ENCODE measurements at regions not wholly inside any gene's neighbourhood (a gene's known extent, or its start where the extent isn't known, plus 50 kb on each side); places are given as distances from the start of the nearest gene placed in this dataset.

DNA sequence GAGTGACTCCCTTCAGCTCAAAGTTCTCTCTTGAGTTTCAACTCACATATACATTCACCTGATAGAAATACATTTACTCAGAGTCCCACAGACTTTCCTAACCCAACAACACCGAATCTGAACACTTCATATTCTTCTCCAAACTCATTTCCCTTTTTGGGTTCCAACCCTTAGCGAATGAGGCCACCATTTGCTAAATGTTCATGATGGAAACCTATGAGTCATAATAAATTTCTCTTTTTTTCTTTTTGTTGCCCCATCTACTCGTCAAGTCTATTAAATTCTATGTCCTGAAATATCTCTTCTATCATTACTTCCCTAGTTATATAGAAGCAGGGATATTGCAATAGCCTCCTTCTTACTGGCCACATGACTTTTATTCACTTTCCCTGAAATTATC, 100.1 kb downstream of the HLX start:
- Histone ChIP-seq H4K8ac (ENCODE audit: low read depth, low read length) (no peak overlapping the region), H3K79me1 (ENCODE audit: low read depth, low read length) (no peaks in the 10 kb centered on the region), H3K27ac (replicated peaks; ENCODE audit: low read length) (no peak overlapping the region), H2BK5ac (ENCODE audit: low read length) (no peak overlapping the region), H3K4me2 (ENCODE audit: insufficient read depth, low read length, poor library complexity, severe bottlenecking) (no peak overlapping the region), H3K4ac (ENCODE audit: low read length) (no peak overlapping the region), H2AFZ (ENCODE audit: low read length) (no peak overlapping the region), H3K14ac (ENCODE audit: low read length) (no peak overlapping the region), H3K18ac (ENCODE audit: low read length) (no peak overlapping the region), H3K4me3 (ENCODE audit: low read length in 2 of 2) (no peak overlapping the region), H2BK12ac (ENCODE audit: low read length) (no peak overlapping the region), H3K4me1 (ENCODE audit: control insufficient read depth in 2 of 2, insufficient read depth in 1 of 2, low read depth in 1 of 2, low read length in 2 of 2) (peaks cover 0 to 2% of the 10 kb centered on the region in 2 donors), H2AK5ac (ENCODE audit: low read depth, low read length) (no peak overlapping the region), H3K23ac (ENCODE audit: low read depth, low read length, poor library complexity) (no peak overlapping the region), H3K27me3 (ENCODE audit: control insufficient read depth in 3 of 3, insufficient read depth in 3 of 3, low read depth in 1 of 3, low read length in 3 of 3) (no peaks in the 10 kb centered on the region), H3K36me3 (replicated peaks in 1 of 2; ENCODE audit: control insufficient read depth in 2 of 2, insufficient read depth in 2 of 2, low read length in 2 of 2) (no peaks in the 10 kb centered on the region), H2BK120ac (ENCODE audit: low read depth, low read length) (no peak overlapping the region), H4K91ac (ENCODE audit: low read depth, low read length, poor library complexity) (no peak overlapping the region), H3K9me3 (replicated peaks in 1 of 2; ENCODE audit: control insufficient read depth in 2 of 2, insufficient read depth in 1 of 2, low read depth in 1 of 2, low read length in 2 of 2) (no peaks in the 10 kb centered on the region), H2BK15ac (ENCODE audit: low read length) (no peak overlapping the region), H3K9ac (ENCODE audit: low read depth, low read length, poor library complexity) (no peak overlapping the region)
- WGBS, 2 donors (ENCODE audit: extremely low coverage in 2 of 2, insufficient read length in 2 of 2, insufficient replicate concordance in 1 of 2): 100% methylated on average over 1 of the region's 3 CpGs; no CpG with 5 or more reads in 1 of the 2 donors
- DNase-seq (ENCODE audit: low spot score): no peak

DNA sequence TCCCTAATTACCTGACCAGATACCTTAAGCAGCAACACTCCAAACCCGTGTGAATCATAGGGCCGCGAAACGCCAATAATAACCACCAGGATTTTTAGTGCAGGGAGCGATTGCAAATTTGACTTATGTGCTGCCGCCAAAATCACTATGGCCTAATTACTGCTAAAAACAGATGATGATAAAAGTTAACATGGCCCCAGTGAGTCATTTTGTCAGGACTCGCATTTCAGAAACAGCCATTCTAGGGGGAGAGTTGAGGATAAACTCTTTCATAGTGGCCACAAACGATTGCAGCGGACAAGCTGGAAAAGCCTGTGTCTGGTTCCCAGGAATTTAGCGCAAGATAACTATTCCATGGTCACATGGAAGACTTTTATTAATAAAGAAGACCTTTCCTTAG, 103.4 kb downstream of the HLX start:
- Histone ChIP-seq H3K79me1 (ENCODE audit: low read depth, low read length) (no peaks in the 10 kb centered on the region), H3K9me3 (replicated peaks in 1 of 2; ENCODE audit: control insufficient read depth in 2 of 2, insufficient read depth in 1 of 2, low read depth in 1 of 2, low read length in 2 of 2) (no peaks in the 10 kb centered on the region), H4K8ac (ENCODE audit: low read depth, low read length) (no peak overlapping the region), H2BK15ac (ENCODE audit: low read length) (no peak overlapping the region), H2BK12ac (ENCODE audit: low read length) (no peak overlapping the region), H3K23ac (ENCODE audit: low read depth, low read length, poor library complexity) (no peak overlapping the region), H2BK120ac (ENCODE audit: low read depth, low read length) (no peak overlapping the region), H2AK5ac (ENCODE audit: low read depth, low read length) (no peak overlapping the region), H3K4me2 (ENCODE audit: insufficient read depth, low read length, poor library complexity, severe bottlenecking) (no peak overlapping the region), H2AFZ (ENCODE audit: low read length) (no peak overlapping the region), H3K27me3 (ENCODE audit: control insufficient read depth in 3 of 3, insufficient read depth in 3 of 3, low read depth in 1 of 3, low read length in 3 of 3) (no peaks in the 10 kb centered on the region), H3K4me1 (ENCODE audit: control insufficient read depth in 2 of 2, insufficient read depth in 1 of 2, low read depth in 1 of 2, low read length in 2 of 2) (no peaks in the 10 kb centered on the region), H2BK5ac (ENCODE audit: low read length) (no peak overlapping the region), H4K91ac (ENCODE audit: low read depth, low read length, poor library complexity) (no peak overlapping the region), H3K18ac (ENCODE audit: low read length) (no peak overlapping the region), H3K27ac (replicated peaks; ENCODE audit: low read length) (no peak overlapping the region), H3K4ac (ENCODE audit: low read length) (no peak overlapping the region), H3K36me3 (replicated peaks in 1 of 2; ENCODE audit: control insufficient read depth in 2 of 2, insufficient read depth in 2 of 2, low read length in 2 of 2) (no peaks in the 10 kb centered on the region), H3K4me3 (ENCODE audit: low read length in 2 of 2) (no peak overlapping the region), H3K14ac (ENCODE audit: low read length) (no peak overlapping the region), H3K9ac (ENCODE audit: low read depth, low read length, poor library complexity) (no peak overlapping the region)
- no peak for DNase-seq (ENCODE audit: low spot score)
- no CpG with 5 or more reads among the region's 10 CpGs for WGBS, 2 donors (ENCODE audit: extremely low coverage in 2 of 2, insufficient read length in 2 of 2, insufficient replicate concordance in 1 of 2)

DNA sequence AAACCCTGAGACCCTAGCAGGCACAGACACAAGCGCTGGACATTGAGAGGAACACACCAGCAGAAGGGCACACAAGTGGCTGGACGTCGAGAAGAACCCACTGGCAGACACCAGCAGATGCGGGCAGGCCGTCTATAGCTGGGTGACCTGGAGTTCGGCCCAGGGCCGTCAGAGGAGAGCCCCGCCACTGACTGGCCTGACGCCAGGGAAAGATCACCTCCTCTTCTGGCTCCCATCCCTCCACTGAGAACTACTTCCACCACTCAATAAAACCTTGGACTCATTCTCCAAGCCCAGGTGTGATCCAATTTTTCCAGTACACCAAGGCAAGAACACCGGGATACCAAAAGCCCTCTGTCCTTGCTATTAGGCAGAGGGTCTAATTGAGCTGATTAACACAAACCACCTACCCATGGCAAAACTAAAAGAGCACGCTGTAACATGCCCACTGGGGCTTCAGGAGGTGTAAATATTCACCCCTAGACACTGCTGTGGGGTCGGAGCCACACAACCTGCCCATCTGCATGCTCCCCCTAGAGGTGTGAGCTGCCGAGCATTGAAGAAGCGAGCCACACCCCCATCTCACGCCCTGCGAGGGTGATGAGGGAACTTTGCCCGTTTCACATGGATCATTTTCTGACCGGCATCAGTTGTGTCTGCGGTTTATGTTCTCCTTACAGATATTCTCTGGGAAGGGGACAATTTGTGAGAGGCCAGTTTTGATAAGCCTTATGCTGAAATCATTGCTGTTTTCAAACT, 104.8 kb downstream of the HLX start:
- no peak overlapping the region for H2BK15ac ChIP-seq (ENCODE audit: low read length)
- no peaks in the 10 kb centered on the region for H3K27me3 ChIP-seq (ENCODE audit: control insufficient read depth in 3 of 3, insufficient read depth in 3 of 3, low read depth in 1 of 3, low read length in 3 of 3)
- H4K91ac ChIP-seq (ENCODE audit: low read depth, low read length, poor library complexity): no peak overlapping the region
- H3K4me1 ChIP-seq (ENCODE audit: control insufficient read depth in 2 of 2, insufficient read depth in 1 of 2, low read depth in 1 of 2, low read length in 2 of 2): no peaks in the 10 kb centered on the region
- H3K9me3 ChIP-seq (replicated peaks in 1 of 2; ENCODE audit: control insufficient read depth in 2 of 2, insufficient read depth in 1 of 2, low read depth in 1 of 2, low read length in 2 of 2): no peaks in the 10 kb centered on the region
- H3K9ac ChIP-seq (ENCODE audit: low read depth, low read length, poor library complexity): no peak overlapping the region
- no peak overlapping the region for H3K4me2 ChIP-seq (ENCODE audit: insufficient read depth, low read length, poor library complexity, severe bottlenecking)
- H4K8ac ChIP-seq (ENCODE audit: low read depth, low read length): no peak overlapping the region
- no peak overlapping the region for H3K18ac ChIP-seq (ENCODE audit: low read length)
- no peak for DNase-seq (ENCODE audit: low spot score)
- H3K23ac ChIP-seq (ENCODE audit: low read depth, low read length, poor library complexity): no peak overlapping the region
- H3K4me3 ChIP-seq (ENCODE audit: low read length in 2 of 2): no peak overlapping the region
- no peak overlapping the region for H3K27ac ChIP-seq (replicated peaks; ENCODE audit: low read length)
- no peak overlapping the region for H2BK120ac ChIP-seq (ENCODE audit: low read depth, low read length)
- H3K4ac ChIP-seq (ENCODE audit: low read length): no peak overlapping the region
- no CpG with 5 or more reads among the region's 19 CpGs for WGBS, 2 donors (ENCODE audit: extremely low coverage in 2 of 2, insufficient read length in 2 of 2, insufficient replicate concordance in 1 of 2)
- no peak overlapping the region for H2AFZ ChIP-seq (ENCODE audit: low read length)
- no peak overlapping the region for H2BK12ac ChIP-seq (ENCODE audit: low read length)
- no peak overlapping the region for H2AK5ac ChIP-seq (ENCODE audit: low read depth, low read length)
- no peaks in the 10 kb centered on the region for H3K79me1 ChIP-seq (ENCODE audit: low read depth, low read length)
- no peaks in the 10 kb centered on the region for H3K36me3 ChIP-seq (replicated peaks in 1 of 2; ENCODE audit: control insufficient read depth in 2 of 2, insufficient read depth in 2 of 2, low read length in 2 of 2)
- no peak overlapping the region for H2BK5ac ChIP-seq (ENCODE audit: low read length)
- H3K14ac ChIP-seq (ENCODE audit: low read length): no peak overlapping the region

DNA sequence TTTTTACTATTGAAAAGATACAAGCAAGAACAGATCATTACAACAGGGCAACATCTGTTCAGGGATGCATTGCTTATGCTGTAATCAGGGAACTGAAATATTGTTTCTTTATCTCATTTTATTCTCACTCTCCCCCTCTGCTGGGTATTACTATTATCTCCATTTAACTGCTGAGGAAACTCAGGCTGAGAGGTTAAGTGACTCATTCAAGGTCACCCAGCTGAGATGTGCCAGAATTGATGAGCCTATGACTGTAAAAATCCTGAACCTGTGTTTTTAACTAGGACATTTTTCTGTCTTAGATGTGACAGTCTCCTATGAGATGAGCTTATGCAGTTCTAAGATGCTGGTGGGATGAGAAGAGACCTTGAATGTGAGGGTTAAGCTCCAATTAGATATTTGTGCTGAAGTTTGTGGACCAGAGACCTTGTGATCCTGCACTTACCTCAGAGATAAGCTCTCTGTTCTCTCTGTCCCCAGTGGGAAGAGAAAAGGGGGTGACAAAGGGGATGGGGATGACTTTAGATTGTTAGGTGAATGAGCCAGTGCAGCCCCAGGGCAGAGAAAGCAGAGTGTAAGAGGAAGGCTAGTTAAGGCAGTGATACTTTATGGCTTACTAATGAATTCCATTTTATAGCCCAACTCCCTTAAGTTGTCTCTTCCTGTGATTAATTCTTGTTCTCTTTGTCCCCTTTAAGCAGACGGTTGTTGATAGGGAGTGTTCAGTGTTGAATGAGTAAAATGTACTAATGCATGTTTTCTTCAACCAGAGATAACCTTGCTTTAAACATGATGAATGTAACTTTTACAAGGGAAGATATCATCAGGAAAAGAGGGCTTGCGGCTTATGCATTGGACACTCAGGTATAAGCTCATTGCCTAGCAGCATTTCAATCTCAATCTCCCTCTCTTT, 111.4 kb downstream of the HLX start:
- Histone ChIP-seq H2BK15ac (ENCODE audit: low read length) (no peak overlapping the region), H3K27me3 (ENCODE audit: control insufficient read depth in 3 of 3, insufficient read depth in 3 of 3, low read depth in 1 of 3, low read length in 3 of 3) (no peaks in the 10 kb centered on the region), H3K4me3 (ENCODE audit: low read length in 2 of 2) (no peak overlapping the region), H3K27ac (replicated peaks; ENCODE audit: low read length) (no peak overlapping the region), H4K8ac (ENCODE audit: low read depth, low read length) (no peak overlapping the region), H2AFZ (ENCODE audit: low read length) (no peak overlapping the region), H2AK5ac (ENCODE audit: low read depth, low read length) (no peak overlapping the region), H3K9ac (ENCODE audit: low read depth, low read length, poor library complexity) (no peak overlapping the region), H3K18ac (ENCODE audit: low read length) (no peak overlapping the region), H3K79me1 (ENCODE audit: low read depth, low read length) (no peaks in the 10 kb centered on the region), H3K9me3 (replicated peaks in 1 of 2; ENCODE audit: control insufficient read depth in 2 of 2, insufficient read depth in 1 of 2, low read depth in 1 of 2, low read length in 2 of 2) (no peaks in the 10 kb centered on the region), H2BK120ac (ENCODE audit: low read depth, low read length) (no peak overlapping the region), H3K4me2 (ENCODE audit: insufficient read depth, low read length, poor library complexity, severe bottlenecking) (no peak overlapping the region), H3K14ac (ENCODE audit: low read length) (no peak overlapping the region), H3K4ac (ENCODE audit: low read length) (no peak overlapping the region), H2BK12ac (ENCODE audit: low read length) (no peak overlapping the region), H3K23ac (ENCODE audit: low read depth, low read length, poor library complexity) (no peak overlapping the region), H2BK5ac (ENCODE audit: low read length) (no peak overlapping the region), H3K36me3 (replicated peaks in 1 of 2; ENCODE audit: control insufficient read depth in 2 of 2, insufficient read depth in 2 of 2, low read length in 2 of 2) (no peaks in the 10 kb centered on the region), H4K91ac (ENCODE audit: low read depth, low read length, poor library complexity) (no peak overlapping the region), H3K4me1 (ENCODE audit: control insufficient read depth in 2 of 2, insufficient read depth in 1 of 2, low read depth in 1 of 2, low read length in 2 of 2) (no peaks in the 10 kb centered on the region)
- WGBS, 2 donors (ENCODE audit: extremely low coverage in 2 of 2, insufficient read length in 2 of 2, insufficient replicate concordance in 1 of 2): no CpG with 5 or more reads among the region's 2 CpGs
- DNase-seq (ENCODE audit: low spot score): no peak

All from neuronal stem cell (in vitro differentiated cells).